ENCODE measurements at regions not wholly inside any gene's neighbourhood (a gene's known extent, or its start where the extent isn't known, plus 50 kb on each side); places are given as distances from the start of the nearest gene placed in this dataset.
"Not testable (repeated sequence)": the region's sequence is repeated elsewhere in the genome, so short reads cannot be mapped to it uniquely, and the experiment has no call there.

GRCh38 chr18:37853706-37854105, 288.1 kb upstream of the CELF4 start:
- DNase-seq (ENCODE audit: low spot score) (no peak), ATAC-seq (no peak)
- intact Hi-C loops (cut with DNase I) = no loop called here

GRCh38 chr18:37852464-37852863, 286.9 kb upstream of the CELF4 start:
- DNase-seq (ENCODE audit: low spot score) (no peak), ATAC-seq (no peak)
- intact Hi-C loops (cut with DNase I) = no loop called here

DNA sequence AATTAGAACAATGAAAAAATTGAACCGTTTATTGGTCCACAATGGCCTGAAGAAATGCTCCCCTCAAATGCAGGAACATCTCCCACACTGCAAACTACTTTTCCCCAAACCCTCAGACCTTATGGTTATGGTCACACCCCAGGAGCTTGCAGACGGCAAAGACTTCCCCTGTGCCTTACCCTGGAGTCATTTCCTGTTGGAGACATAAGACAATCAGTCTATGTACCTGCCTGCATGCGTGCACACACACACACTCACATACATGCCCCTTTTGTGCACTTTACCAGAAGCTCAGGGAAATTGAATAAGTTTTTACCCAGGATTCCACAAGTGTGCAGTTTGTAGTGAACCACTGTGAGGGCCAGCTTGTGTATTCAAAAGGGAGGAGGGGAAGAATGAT, 281.9 kb upstream of the CELF4 start:
- no peak for DNase-seq (ENCODE audit: low spot score)
- intact Hi-C loops (cut with DNase I) = no loop called here
- no peak for ATAC-seq

DNA sequence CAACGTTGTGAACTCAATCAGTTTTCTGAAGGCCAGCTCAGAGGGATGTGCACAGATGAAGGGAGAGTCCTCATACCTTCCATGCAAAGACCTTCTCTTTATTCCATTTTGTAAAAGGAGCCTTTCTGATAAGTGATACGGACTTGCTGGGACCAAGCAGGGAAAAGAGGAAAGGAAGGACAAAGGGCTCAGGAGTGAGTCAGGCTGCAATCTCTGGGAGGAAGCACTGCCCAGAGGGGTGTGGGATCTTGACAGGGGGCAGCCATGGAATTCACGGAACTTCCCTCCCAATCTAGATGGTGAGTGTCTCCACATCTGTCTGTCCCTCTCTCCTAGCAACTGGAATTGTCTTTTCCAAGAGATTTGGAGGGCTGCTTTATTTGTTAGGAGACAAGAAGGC, 281.4 kb upstream of the CELF4 start:
- ATAC-seq (no peak), DNase-seq (ENCODE audit: low spot score) (no peak)
- intact Hi-C loops (cut with DNase I) = no loop called here

- no peak for DNase-seq (ENCODE audit: low spot score)
- intact Hi-C loops (cut with DNase I) = no loop called here
Observed at GRCh38 chr18:37845498-37845897, 279.9 kb upstream of the CELF4 start.

DNA sequence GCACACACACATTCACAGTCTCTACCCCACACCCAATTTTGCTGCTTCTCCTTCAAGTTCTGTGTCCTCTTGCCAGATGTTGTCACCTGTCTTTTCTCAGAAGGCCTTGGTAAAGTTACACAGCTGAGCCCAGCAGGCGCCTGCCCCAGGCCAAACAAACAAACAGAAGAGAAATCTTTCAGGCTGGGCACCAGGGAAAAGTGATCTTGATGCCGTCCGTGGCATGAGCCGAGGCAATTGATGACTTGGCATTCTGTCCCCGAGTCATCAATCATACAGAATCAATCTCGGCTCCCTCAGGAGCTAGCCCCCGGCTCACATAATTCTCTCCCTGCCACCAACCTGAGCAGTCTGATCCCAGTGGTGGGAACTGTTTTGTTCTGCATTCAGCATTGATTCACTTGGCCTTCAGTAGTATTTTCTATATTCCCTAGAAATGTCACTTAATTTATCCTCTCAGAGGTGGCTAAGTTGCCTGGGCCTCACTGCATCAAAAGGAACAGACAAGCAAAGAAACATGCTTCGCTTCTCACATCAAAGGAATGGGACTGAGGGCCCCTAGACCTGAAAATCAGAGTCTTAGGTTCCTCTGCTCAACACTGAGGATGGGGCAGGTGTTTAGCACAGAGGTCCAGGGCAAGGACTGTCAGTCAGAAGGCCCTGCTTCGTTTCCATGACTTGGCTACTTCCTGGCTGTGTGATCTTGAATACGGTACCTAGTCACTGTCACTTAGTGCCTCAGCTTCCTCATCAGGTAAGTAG, 278.8 kb upstream of the CELF4 start:
- ATAC-seq = no peak
- DNase-seq (ENCODE audit: low spot score) = no peak
- intact Hi-C loops (cut with DNase I) = no loop called here

More at GRCh38 chr18:37845498-37845897, 279.9 kb upstream of the CELF4 start:
- no peak for ATAC-seq

DNA sequence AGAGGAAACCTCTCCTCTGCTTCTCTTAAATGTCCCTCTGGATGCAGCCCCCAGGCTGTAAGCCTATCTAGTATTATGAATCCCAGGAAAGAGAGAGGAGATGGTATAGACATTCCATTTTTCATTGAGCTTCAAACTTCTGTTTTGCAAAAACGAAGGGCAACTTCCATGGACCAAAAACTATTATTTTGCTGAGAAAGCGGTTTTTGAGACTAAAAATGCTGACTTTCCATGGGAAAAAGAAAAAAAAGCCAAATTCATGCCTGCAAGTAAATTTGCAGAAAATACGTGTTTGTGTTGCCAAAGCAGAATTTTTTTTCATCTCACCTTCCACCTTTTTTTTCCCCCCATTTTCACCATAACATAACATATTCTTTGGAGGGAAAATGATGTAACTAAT, 272.5 kb upstream of the CELF4 start:
- DNase-seq (ENCODE audit: low spot score) (no peak), ATAC-seq (no peak)
- intact Hi-C loops (cut with DNase I) = no loop called here

DNA sequence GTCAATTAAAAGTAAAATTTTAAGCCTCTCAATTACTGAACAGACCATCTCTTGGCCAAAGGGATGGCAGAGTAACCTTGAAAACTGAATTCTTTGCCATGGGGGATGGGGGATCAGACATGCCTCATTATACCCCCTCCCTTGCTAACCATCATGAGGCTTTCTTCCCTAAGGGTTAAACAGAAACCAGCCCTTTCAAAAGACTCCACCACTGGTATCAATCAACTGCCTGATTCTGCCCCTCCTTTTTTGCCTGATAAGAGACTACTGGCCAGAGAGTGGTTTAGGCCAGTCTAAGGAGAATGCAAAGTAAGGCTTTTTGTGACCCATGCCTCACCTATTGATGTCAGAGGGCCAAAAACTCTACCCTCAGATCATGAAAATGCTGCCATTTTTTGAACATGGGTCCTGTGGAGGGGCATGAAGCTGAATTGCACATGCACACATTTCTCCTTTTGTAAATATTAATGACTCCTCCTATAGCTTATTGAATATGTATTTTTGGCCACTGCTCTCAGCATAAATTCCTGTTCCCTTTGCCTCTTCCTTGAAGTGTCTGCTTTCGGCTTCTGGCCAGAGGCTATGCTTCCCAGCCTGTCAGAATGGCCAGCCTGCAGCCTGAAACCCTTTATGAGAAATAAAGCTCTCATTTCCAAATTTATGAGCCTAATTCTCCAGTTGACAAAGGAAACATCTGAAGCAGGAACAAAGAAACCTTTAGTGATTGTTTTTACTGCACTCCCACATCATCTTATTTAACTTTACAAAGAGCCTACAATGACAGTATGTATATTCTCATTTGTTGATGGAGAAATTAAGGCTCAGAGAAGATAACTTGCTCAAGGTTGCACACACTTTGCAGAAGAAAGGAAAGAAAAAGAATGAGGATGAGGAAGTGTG, 270.7 kb upstream of the CELF4 start:
- intact Hi-C loops (cut with DNase I) = no loop called here
- DNase-seq (ENCODE audit: low spot score) (no peak), ATAC-seq (no peak)

GRCh38 chr18:37832010-37832695, 266.6 kb upstream of the CELF4 start:
- DNase-seq (ENCODE audit: low spot score); intact Hi-C loops (cut with DNase I); ATAC-seq: not testable (repeated sequence)

DNA sequence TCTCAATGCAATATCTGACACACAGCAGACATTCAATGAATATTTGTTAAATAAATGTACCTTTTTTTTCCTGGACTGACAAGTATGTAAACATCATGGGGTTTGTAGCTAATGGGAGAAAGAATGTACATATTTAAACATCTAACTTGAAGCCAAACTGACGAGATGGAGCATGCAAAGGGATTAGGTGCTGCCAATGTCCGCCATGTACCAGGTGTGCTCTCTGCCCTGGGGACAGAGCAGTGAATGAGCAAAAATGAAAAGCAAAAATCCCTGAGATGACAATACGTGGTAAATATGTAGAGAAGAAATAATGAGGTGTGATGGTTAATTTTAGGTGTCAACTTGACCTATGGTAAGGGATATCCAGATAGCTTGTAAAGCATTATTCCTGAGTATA, 247.4 kb upstream of the CELF4 start:
- DNase-seq (ENCODE audit: low spot score) (no peak), ATAC-seq (no peak)
- intact Hi-C loops (cut with DNase I) = no loop called here

DNA sequence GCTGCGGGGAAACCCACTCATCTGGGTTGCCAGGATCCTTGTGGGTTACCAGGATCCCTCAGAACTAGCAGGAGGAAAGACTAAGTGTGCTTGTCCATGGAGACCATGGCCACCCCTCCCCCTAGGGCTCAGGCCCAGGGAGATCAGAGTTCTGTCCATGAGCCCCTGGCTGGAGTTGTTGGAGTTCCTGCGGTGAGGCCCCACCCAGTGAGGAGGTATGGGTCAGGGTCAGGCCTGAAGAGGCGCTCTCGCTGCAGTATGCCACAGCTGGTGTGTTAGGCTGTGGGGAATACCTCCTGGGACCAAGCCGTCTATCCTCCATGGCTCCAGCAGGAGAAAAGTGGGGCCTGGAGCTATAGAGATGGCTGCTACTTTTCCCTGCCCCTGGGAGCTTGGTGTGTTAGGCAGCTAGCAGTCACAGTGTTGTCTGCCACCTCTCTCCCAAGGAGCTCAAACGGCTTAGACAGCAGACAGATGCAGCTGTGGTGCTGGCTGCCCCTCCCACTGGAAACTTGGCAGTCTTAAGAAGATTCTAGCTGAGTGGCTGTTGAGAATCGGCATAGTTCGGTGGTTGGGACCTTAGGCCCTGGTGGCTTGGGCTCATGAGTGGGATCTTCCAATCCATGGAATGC, 240.3 kb upstream of the CELF4 start:
- DNase-seq (ENCODE audit: low spot score) = no peak
- ATAC-seq = no peak
- intact Hi-C loops (cut with DNase I) = no loop called here

GRCh38 chr18:37796823-37797349, 231.3 kb upstream of the CELF4 start:
- ATAC-seq = no peak
- intact Hi-C loops (cut with DNase I) = no loop called here
- no peak for DNase-seq (ENCODE audit: low spot score)

DNA sequence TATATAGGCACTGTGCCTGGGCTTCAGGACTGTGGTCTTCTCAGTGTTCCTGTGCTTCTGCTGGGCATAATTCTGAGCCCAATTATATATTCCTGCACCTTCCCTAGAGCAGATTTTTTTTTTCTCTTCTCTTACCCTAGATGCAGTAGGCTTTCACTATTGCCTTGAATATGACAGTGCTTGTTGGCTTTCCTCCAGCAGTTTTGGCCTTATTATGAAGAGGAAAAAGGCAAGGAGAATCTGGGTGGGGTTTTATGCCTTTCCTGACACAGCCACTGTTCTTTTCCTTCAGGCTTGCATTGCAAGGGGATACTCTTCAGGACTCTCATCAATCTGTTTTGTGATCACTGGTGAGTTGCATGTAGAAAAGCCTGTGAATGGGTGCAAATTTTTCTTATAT, 221.9 kb upstream of the CELF4 start:
- intact Hi-C loops (cut with DNase I) = no loop called here
- no peak for ATAC-seq
- no peak for DNase-seq (ENCODE audit: low spot score)

DNA sequence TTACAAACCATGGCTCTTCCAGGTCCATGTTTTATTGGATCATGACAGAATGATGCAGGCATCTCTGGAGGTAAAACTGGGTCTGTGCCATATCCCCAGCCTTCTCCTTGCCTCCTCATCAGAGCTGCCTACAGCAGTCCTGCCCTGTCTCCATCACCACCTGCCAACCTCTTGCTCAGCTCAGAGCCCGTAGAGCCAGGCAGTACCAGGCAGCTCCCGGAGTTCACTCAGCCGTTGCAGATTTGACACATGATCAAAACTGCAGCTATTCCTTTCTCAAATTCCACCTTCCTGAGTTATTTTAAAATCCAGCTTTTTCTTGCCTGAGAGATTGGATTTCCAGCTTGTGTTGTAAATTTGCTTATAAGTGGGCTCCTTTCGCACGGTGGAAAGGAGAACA, 218.2 kb upstream of the CELF4 start:
- intact Hi-C loops (cut with DNase I) = no loop called here
- no peak for ATAC-seq
- DNase-seq (ENCODE audit: low spot score) = no peak

DNA sequence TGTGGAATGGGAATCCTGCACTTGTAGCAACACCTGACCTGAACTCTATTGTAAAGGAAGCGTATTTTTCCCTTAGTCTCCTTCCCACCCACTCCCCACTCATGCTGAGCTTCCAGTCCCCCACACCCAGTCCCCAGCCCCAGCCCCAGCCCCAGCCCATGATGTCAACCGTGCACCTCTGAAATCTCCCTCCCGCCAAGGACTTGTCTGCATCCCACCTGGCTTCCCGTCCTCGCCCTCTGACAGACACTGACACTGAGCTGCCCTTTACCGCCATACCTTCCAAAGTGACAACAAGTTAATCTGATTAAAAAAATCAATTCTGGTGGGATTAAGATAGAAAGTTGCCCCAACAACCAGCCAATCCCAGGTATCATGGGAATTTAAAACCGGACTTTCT, 213.6 kb upstream of the CELF4 start:
- intact Hi-C loops (cut with DNase I) = no loop called here
- ATAC-seq (no peak), DNase-seq (ENCODE audit: low spot score) (no peak)

DNA sequence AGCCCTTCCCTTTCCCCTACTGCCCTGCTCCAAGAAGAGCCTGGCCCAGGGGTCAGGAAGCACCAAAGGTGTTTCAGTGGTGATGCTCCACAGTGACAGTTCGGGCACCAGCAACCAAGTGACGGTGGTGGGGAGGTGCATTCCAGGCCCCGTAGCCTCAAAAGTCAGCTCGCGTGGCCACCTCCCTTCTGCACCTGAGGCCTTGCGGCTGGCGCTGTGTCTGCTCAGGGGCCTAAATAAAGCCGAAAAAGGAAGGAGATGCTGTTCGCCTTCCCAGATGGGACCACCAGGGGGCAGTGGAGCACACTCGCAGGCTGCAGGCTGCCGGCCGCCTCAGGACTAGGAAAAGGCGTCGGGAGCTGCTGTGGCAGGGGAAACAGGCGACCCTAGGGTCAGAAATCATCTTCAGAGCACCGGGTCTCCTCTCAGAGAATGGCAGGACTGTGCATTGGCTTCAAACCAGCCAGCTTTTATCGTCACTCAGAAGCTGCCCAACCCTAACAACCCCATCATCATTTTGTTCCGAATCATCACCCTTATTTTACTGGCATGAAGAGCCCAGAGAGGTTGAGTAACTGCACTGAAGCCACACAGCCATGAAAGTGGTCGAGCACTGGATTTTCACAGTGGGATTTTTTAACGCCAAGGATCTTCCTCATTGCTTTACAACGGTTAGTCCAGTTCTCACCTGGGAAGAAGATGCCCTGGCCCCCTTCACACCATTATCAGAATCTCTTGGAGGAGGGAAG, 213.0 kb upstream of the CELF4 start:
- DNase-seq (ENCODE audit: low spot score) (peak; percentile 73), ATAC-seq (no peak)
- intact Hi-C loops (cut with DNase I) = no loop called here

DNA sequence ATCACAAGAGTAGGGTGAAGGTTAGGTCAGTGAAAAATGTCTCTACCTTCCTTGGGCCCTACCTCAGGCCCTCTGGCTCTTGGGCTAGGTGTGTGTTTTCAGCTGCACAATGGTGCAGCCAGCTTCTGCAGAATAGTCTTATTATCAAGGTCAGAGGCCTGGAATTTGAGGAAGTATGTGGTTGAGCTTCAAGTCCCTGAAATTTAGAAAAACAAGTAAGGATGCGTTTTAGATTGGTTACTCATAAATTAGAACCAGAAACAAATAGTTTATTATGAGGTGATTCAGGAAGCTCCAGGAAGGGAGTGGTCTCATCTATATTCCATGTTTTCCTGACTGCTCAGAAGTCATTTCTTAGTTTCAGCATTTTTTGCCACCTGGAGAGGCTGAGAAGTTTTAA, 204.2 kb upstream of the CELF4 start:
- no peak for DNase-seq (ENCODE audit: low spot score)
- intact Hi-C loops (cut with DNase I) = no loop called here
- ATAC-seq = no peak

- ATAC-seq (no peak), DNase-seq (ENCODE audit: low spot score) (no peak)
- intact Hi-C loops (cut with DNase I) = no loop called here
Observed at GRCh38 chr18:37764541-37765288, 199.1 kb upstream of the CELF4 start.
